HG03196 (cell line): ENCODE measurements at regions not wholly inside any gene's neighbourhood (a gene's known extent, or its start where the extent isn't known, plus 50 kb on each side); places are given as distances from the start of the nearest gene placed in this dataset.

ENCODE experiments used
- ATAC-seq: cut with Tn5 transposase; IDR thresholded peaks from one replicate; pipeline ENCODE4 v1.9.1; 2021; ENCODE audit not compliant: unreplicated experiment

DNA sequence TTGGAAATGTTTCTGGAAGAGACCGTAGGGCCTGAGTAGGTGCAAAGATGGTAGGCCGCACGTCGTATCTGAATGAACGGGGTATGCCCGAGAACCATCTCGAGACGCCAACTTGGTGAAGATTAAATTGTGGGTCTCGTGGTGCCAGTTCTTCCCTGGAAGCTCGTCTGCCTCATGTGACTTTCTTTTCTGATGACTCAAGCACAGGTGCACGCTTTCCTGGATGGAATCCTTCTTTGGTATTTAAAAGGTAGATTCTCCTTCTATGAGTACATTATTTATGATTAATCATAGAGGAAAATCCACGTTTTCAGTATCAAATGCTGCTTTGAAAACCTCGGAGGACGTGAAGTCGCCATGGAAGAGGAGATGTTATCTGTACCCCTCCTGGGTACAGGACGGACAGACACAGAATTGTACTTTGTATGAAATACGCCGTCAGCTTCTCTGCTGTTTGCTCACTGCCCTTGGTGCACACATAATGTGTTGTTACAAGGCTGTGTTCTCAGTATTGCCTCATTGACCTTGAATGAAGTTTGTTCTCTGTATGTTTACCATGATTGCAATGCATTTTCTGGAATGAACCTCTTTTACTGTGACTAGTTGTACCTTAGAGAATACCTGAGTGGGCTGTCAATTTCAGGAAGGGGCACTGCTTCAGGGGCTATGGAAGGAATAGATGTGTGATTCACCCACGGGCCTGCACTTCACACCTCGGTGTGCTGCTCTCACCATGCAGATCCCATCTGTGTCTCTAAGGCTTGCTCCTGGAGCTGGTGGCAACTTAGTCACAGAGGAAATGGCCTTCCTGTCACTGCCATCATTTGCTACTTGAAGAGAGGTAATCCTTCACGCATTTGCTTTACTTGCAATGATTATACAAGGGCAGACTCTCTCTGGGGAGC lies 137.3 kb upstream of the RTL1 start:
- ATAC-seq, result no peak

DNA sequence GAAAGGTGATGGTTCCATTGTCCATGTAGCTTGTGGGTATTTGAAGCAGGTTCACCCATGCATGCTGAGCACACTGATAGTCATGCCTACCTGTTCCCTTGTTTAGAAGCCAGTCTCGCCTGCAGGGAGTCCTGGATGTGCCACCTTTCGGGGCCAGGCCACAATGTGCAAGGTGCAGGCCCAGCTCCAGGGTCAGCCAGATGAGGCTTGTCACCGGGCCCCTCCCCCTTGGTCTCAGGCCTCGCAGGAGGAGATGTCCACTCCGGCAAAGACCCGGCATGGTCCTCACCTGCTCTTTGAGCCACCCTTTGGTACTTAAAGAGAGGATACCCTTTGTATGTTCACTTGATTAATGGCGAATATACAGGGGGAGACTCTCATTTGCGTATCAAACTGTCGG lies 140.4 kb upstream of the RTL1 start:
- no peak for ATAC-seq

DNA sequence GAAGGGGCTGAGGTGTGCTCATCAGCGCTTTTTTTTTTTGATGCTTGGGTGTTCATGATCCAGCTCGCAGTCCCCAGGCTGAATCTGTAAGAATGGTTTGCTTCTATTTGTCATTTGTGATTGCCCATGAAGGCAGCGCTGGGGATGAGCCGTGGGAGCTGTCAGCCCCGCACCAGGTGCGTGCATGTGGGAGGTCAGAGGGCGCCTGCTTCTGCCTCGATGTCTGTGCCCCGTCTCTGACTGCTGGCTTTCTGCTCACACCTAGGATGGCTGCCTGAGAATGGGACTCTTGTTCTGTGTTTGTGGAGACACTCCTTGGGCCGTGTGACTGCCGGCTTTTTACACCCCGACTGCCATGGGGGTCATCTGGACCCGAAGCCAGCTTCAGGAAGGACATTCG lies 141.2 kb upstream of the RTL1 start:
- no peak for ATAC-seq

GRCh38 chr14:101045511-101045910 lies 142.0 kb upstream of the RTL1 start:
- ATAC-seq, result no peak

DNA sequence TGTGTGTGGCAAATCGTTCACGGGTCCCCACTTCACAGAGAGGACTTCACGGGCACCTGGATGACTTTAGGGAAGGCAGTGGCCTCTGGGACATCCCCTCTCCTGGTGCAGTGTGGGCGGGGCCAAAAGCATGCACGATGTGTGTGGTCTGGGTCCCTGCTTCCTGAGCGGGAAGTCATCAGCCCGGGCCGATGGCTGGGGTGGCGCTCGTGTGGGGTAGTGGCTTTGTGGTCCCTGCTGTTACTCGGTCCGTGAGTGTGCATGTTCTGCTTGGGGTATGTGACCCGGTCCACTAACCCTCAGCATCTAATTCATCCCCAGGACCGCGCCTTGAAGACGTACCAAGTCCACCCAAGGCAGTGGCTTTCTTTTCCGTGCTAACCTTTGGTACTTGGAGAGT lies 142.5 kb upstream of the RTL1 start:
- ATAC-seq, result no peak

GRCh38 chr14:101047326-101047725 lies 143.8 kb upstream of the RTL1 start:
- ATAC-seq, result no peak

DNA sequence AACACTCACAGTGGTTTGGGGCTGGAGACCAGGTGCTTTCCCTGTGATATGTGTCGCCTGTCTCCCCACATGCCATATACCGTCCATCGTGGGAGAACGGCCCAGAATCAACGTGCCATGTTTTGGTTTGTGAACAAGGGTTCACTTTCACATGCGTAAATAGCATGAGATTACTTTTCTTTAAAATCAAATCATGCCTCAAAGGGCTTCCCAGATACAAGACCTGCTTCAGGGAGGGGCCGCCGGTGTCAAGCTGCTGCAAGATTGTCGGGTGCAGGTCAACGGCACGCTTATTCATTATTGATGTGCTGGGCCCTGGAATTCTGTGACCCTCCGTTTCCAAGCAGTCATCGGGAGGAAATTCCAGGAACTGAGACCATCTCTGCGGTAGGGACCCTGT lies 145.2 kb upstream of the RTL1 start:
- no peak for ATAC-seq

DNA sequence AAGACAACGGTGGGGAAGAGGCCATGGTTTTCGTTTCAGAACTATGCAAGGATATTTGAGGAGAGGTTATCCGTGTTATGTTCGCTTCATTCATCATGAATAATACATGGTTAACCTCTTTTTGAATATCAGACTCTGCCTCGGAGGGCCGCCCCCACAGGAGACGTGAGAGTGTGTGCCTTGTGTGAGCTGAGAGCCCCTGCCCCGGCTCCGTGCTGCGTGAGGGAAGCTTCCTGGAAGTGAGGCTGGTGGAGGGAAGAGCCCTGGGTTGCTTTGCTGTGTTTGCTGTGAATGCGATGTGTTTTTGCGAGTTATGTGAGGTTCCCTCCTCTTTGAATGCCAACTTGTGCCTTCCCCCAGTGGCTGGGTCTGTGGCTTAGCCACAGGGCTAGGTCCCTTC lies 146.0 kb upstream of the RTL1 start:
- ATAC-seq, result no peak

DNA sequence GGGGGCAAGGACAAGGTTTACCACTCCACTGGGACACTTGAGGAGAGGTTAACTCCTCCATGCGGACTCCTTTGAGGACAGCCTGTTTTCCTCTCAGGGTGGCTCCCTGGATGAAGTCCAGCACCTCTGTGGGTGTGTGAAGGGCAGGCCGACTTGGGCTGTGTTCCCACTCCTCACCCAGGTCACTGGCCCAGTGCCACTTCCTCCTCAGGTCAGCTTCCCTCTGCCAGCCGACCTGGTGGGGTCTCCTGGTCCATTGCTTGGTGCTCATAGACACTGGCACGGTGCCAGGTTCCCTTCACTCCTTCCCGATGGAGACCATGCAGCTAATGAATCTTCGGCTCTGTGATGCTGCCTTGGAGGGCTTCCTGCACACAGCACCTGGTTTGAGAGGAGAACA lies 146.4 kb upstream of the RTL1 start:
- ATAC-seq, result no peak

DNA sequence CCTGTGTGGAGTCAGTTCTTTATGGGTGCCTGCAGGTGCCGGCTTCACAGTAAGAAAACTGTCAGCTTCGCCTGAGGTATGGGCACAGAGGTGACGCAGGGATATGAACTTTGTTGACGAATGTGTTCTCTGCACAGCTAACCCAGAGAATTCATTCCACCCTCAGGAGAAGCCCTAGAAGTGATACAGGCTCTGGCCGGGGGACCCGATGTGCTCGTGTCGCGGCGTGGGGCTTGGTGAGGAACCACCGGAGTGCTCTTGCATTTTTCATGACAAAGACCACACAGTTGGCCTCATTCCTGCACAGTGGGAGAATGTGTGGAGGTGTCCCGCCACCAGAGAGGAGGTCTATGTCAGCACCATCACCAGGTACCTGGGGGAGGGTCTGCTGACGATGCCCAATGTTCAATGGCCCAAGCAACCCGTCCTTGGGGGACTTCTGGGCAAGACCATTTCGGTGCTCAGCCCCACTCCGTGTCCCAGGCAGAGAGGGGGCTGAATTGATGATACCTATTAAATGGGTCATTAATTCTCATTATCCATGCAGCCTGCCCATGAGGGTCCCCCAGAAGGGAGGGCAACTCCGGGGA lies 147.5 kb upstream of the RTL1 start:
- no peak for ATAC-seq

- ATAC-seq, result no peak
Measured at GRCh38 chr14:101054671-101055070, 151.1 kb upstream of the RTL1 start.

GRCh38 chr14:101055106-101055662 lies 151.7 kb upstream of the RTL1 start:
- no peak for ATAC-seq

GRCh38 chr14:101055776-101056374 lies 152.4 kb upstream of the RTL1 start:
- no peak for ATAC-seq

DNA sequence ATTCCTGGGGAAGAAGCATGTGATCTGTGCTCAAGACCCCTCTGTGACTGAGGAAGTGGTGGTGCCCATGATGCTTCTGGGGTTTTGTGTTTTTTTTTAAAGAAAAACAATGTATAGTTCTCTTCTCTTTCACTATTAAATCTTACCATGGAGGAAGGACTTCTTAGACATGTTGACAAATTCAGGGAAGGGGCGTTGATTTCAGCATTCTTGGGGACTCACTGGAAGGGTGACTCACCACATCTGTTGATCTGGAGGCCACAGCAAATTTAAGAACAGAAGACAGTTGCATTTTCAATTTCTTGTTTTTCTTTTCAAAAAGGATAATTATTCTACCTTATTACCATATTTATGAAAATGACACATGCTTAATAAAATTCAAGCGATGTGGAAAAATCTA lies 152.9 kb upstream of the RTL1 start:
- ATAC-seq, result no peak

- ATAC-seq, result no peak
Measured at GRCh38 chr14:101057394-101057793, 153.9 kb upstream of the RTL1 start.

GRCh38 chr14:101058571-101058970 lies 155.0 kb upstream of the RTL1 start:
- ATAC-seq, result no peak

GRCh38 chr14:101060171-101060601 lies 156.7 kb upstream of the RTL1 start:
- ATAC-seq, result no peak

DNA sequence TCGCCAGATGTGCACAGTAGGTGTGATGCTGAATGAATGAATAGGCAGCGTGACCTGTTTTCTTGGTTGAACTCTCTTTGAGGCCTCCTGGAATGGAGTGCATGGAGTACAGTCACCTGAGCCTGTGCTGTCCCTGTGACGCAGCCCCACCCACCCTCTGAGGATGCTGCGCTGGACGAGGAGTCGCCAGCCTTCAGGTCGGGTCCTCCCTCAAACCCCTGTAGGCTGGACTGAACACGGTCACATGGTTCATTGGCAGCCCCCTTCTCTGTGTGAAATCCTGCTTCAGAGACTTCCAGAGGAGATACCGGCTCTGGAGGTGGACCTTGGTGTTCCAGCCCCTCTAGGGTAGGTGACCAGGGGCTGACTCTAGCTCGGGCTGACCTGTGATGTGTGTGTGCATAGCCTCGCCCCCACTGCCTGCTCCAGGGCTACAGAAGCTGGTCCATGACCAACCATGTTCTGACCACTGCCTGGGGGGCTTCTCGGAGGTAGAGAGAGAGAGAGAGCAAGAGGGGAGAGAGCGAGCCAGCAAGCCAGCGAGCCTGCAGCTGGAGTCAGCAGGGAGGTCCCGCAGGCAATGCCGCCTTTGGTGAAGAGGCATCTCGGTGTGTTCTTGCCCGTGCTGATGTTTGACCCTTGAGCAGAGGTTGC lies 158.0 kb upstream of the RTL1 start:
- no peak for ATAC-seq

GRCh38 chr14:101062065-101062450 lies 158.5 kb upstream of the RTL1 start:
- ATAC-seq, result no peak

DNA sequence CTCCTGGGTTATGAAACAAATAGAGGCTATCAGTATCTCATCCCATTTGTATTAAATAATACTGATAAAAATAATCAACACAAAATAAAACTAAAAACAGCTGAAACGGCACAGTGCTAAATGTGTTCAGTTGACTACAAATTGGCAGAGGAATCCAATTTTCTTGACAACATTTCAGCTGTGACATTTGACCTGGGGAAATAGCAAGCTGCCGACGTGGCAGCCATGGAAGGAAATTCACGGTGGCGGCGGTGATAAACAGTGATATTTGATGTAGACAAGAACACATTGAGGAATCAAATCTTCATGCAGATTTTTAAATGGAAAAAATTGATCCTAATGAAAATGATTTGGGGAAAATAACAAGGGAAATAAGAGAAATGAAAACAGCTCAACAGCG lies 159.1 kb upstream of the RTL1 start:
- ATAC-seq, result no peak

- no peak for ATAC-seq
Measured at GRCh38 chr14:101063121-101063520, 159.6 kb upstream of the RTL1 start.
